SK-N-SH (cell line): ENCODE measurements at regions not wholly inside any gene's neighbourhood (a gene's known extent, or its start where the extent isn't known, plus 50 kb on each side); places are given as distances from the start of the nearest gene placed in this dataset.

Experiments used
- CHD2 ChIP-seq: fragments of 150-350 bp; IDR thresholded peaks from 2 replicates; pipeline ENCODE4 v1.6.1; 2018; ENCODE audit warnings: low read length; ENCODE audit not compliant: partially characterized antibody
- POLR2AphosphoS5 ChIP-seq: IDR thresholded peaks from 2 replicates; pipeline ENCODE4 v1.6.1; 2012; ENCODE audit warnings: low read depth, low read length
- TF ChIP-seq, protein P1 (sequence below): fragments of 200-600 bp; sonication (generic); IDR thresholded peaks from 2 replicates; pipeline ENCODE4 v1.6.1; 2017; ENCODE audit warnings: antibody characterized with exemption, mild to moderate bottlenecking, moderate library complexity
- TF ChIP-seq, protein P2 (sequence below): IDR thresholded peaks from 2 replicates; pipeline ENCODE4; 2012
- TF ChIP-seq, protein P3 (sequence below): IDR thresholded peaks from 2 replicates; pipeline ENCODE4 v1.4.0; 2012; ENCODE audit warnings: low read depth
- TF ChIP-seq, protein P4 (sequence below): IDR thresholded peaks from 2 replicates; pipeline ENCODE4 v1.6.1; 2012; ENCODE audit warnings: mild to moderate bottlenecking, low read depth, low read length, moderate library complexity

DNA sequence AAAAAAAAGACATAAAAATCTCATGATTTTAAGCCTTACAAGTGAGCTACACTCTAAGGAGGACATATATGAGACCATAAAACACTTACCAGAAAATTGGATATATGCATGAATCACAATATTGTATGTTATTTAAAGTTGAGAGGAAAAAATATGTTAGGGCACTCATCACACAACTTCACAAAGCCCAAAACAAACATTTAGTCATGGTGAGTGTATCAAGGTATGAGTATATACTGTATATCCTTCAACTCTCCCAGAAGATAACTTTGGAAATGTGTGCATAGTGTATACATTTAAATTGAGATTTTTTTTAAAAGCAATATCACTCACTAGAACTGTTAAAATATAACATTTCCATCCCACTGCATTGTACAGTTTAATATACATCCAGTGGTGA lies 259.3 kb downstream of the SRGAP2C start:
- TF ChIP-seq CHD2, result no peak
- TF ChIP-seq, protein P1, sequence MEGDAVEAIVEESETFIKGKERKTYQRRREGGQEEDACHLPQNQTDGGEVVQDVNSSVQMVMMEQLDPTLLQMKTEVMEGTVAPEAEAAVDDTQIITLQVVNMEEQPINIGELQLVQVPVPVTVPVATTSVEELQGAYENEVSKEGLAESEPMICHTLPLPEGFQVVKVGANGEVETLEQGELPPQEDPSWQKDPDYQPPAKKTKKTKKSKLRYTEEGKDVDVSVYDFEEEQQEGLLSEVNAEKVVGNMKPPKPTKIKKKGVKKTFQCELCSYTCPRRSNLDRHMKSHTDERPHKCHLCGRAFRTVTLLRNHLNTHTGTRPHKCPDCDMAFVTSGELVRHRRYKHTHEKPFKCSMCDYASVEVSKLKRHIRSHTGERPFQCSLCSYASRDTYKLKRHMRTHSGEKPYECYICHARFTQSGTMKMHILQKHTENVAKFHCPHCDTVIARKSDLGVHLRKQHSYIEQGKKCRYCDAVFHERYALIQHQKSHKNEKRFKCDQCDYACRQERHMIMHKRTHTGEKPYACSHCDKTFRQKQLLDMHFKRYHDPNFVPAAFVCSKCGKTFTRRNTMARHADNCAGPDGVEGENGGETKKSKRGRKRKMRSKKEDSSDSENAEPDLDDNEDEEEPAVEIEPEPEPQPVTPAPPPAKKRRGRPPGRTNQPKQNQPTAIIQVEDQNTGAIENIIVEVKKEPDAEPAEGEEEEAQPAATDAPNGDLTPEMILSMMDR, result no peak
- TF ChIP-seq, protein P2, sequence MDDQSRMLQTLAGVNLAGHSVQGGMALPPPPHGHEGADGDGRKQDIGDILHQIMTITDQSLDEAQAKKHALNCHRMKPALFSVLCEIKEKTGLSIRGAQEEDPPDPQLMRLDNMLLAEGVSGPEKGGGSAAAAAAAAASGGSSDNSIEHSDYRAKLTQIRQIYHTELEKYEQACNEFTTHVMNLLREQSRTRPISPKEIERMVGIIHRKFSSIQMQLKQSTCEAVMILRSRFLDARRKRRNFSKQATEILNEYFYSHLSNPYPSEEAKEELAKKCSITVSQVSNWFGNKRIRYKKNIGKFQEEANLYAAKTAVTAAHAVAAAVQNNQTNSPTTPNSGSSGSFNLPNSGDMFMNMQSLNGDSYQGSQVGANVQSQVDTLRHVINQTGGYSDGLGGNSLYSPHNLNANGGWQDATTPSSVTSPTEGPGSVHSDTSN, result no peak
- TF ChIP-seq POLR2AphosphoS5, result no peak
- TF ChIP-seq, protein P3, sequence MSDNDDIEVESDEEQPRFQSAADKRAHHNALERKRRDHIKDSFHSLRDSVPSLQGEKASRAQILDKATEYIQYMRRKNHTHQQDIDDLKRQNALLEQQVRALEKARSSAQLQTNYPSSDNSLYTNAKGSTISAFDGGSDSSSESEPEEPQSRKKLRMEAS, result no peak
- TF ChIP-seq, protein P4, sequence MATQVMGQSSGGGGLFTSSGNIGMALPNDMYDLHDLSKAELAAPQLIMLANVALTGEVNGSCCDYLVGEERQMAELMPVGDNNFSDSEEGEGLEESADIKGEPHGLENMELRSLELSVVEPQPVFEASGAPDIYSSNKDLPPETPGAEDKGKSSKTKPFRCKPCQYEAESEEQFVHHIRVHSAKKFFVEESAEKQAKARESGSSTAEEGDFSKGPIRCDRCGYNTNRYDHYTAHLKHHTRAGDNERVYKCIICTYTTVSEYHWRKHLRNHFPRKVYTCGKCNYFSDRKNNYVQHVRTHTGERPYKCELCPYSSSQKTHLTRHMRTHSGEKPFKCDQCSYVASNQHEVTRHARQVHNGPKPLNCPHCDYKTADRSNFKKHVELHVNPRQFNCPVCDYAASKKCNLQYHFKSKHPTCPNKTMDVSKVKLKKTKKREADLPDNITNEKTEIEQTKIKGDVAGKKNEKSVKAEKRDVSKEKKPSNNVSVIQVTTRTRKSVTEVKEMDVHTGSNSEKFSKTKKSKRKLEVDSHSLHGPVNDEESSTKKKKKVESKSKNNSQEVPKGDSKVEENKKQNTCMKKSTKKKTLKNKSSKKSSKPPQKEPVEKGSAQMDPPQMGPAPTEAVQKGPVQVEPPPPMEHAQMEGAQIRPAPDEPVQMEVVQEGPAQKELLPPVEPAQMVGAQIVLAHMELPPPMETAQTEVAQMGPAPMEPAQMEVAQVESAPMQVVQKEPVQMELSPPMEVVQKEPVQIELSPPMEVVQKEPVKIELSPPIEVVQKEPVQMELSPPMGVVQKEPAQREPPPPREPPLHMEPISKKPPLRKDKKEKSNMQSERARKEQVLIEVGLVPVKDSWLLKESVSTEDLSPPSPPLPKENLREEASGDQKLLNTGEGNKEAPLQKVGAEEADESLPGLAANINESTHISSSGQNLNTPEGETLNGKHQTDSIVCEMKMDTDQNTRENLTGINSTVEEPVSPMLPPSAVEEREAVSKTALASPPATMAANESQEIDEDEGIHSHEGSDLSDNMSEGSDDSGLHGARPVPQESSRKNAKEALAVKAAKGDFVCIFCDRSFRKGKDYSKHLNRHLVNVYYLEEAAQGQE, result no peak
